WI38 (cell line): ENCODE measurements at regions not wholly inside any gene's neighbourhood (a gene's known extent, or its start where the extent isn't known, plus 50 kb on each side); places are given as distances from the start of the nearest gene placed in this dataset.

Experiments
- H3K4me3 ChIP-seq: 2 replicates; pipeline ENCODE4 v1.5.1; 2011; ENCODE audit warnings: low read depth, mild to moderate bottlenecking, control low read depth, low read length
- TF ChIP-seq, protein P1 (sequence below): IDR thresholded peaks from 2 replicates; pipeline ENCODE4 v1.5.1; 2012; ENCODE audit warnings: low read depth, mild to moderate bottlenecking, control low read depth, low read length

DNA sequence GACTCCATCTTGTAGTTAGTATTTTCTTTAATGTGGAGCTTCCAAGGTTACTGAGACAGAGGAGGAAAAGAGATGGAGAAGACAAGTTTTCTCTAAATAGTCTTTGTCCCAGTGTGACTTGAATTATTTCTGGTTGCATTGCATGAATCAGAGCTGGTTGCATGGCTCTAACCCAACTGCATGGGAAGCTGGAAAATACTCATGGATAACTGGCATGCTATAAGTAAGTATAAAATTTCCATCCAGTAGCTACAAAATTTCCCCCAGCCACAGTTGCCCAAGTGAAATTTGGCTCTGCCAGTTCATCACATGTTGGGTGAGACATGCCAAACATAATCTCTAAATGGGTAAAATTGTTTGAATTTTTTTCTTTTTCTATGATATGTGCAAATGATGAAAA is 1161.5 kb downstream of the CDH11 start:
- H3K4me3 ChIP-seq, result no peak overlapping the region
- TF ChIP-seq, protein P1, sequence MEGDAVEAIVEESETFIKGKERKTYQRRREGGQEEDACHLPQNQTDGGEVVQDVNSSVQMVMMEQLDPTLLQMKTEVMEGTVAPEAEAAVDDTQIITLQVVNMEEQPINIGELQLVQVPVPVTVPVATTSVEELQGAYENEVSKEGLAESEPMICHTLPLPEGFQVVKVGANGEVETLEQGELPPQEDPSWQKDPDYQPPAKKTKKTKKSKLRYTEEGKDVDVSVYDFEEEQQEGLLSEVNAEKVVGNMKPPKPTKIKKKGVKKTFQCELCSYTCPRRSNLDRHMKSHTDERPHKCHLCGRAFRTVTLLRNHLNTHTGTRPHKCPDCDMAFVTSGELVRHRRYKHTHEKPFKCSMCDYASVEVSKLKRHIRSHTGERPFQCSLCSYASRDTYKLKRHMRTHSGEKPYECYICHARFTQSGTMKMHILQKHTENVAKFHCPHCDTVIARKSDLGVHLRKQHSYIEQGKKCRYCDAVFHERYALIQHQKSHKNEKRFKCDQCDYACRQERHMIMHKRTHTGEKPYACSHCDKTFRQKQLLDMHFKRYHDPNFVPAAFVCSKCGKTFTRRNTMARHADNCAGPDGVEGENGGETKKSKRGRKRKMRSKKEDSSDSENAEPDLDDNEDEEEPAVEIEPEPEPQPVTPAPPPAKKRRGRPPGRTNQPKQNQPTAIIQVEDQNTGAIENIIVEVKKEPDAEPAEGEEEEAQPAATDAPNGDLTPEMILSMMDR, result no peak

DNA sequence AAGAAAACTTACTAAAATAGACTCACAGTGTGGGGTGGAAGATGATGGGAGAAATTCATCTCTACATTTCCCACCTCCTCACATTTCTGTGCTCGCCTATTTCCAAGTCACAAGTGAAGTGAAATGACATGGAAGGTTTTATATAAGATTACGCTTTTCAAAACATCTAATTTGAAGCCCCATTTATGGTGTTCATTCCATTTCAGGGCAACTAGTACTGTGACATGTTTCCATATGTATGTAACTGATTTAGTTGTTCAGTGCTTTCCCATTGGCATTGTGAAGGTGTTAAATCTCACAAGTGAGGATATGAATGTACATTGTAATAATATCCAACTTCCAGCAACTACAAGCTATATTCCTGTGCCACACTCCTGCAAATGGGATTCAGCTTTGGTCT is 1174.8 kb downstream of the CDH11 start:
- TF ChIP-seq, protein P1, result no peak
- no peak overlapping the region for H3K4me3 ChIP-seq

DNA sequence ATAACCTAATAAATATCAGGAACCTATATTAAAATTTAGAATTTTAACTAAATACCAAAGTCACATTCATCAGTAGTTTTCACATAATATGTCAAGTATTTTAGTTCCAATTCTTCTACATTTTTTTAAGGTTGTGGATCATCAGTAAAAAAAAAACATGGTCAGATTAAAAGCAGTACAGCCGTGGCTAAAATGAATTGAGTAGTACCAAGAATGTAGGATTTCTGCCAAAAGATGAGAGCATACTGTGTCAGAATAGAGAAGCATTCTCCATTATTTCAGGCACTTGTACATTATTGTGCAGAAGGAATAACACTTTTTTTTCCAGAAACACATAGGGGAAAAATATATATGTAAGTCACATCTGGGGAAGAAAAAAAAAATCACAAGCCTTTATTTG is 1176.1 kb downstream of the CDH11 start:
- TF ChIP-seq, protein P1, result no peak
- H3K4me3 ChIP-seq, result no peak overlapping the region

DNA sequence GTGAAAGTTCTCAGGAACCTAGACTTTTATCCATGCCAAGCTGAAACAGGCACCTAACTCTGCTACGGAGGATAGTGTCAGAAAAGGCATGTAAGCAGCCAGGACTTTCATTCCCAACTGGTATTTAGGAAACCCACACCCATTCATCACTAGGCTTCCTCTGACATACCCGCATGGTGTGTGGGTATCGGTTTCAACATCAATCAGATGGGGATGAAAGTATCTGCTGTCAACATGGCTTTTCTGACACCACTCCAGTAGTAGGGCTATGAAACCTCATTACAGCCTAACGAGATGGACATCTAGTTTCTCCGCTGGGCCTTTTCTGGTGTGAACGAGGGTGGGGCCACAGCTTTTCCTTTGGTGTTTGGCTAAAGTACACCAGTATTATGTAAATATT is 1178.3 kb downstream of the CDH11 start:
- TF ChIP-seq, protein P1, result no peak
- no peak overlapping the region for H3K4me3 ChIP-seq

DNA sequence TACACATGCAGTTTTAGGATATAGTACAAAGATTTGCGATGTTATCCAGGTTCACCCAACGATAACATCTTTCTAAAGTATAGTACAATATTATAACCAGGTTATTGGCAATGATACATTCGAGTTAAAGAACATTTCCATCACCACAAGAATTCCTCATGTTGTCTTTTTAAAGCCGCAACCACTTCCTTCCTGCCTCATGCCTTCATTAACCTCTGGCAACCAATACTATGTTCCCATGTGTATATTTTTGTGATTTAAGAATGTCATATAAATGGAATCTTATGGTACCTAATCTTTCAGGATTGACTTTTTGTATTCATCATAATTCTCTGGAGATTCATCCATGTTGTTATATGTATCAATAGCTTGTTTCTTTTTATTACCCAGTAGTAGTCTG is 1183.2 kb downstream of the CDH11 start:
- TF ChIP-seq, protein P1, result no peak
- H3K4me3 ChIP-seq, result no peak overlapping the region

DNA sequence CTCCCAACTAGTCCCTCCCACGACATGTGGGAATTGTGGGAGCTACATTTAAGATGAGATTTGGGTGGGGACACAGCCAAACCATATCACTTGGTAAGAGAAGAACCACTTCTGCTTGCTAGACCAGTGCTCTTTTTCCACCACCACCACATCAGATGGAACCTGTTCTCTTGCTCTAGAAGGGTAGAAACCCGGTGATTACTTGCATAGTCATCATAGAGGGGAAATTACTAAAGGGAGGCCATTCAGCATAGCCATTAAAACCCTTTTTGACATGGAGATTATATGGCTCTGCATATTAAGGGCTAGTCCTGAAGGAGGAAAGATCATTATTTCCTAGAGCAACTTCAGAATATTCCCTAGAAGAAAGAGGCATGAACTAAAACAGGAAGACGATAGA is 1188.0 kb downstream of the CDH11 start:
- H3K4me3 ChIP-seq, result no peak overlapping the region
- TF ChIP-seq, protein P1, result no peak

DNA sequence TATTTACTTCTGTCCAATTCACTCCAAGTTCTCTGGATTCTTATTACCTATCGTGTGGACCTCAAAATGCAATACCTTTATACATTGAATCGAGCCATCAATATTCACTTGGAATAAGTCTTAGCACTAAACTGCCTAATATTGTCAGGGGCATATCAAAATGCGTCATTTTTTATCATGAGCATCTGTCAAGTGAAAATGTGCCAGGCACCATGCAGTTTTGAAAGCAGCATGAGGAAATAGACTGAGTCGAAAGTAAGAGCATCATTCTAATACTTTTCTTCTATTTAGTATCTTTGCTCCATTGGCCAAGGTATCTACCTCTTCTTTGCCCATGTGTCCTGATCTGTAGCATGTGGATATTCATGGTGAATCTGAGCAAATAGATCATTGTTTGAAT is 1193.4 kb downstream of the CDH11 start:
- no peak overlapping the region for H3K4me3 ChIP-seq
- TF ChIP-seq, protein P1, result no peak
